Neuron (in vitro differentiated cells): ENCODE measurements at regions not wholly inside any gene's neighbourhood (a gene's known extent, or its start where the extent isn't known, plus 50 kb on each side); places are given as distances from the start of the nearest gene placed in this dataset.
"Not testable (repeated sequence)": the region's sequence is repeated elsewhere in the genome, so short reads cannot be mapped to it uniquely, and the experiment has no call there.

Experiments used
- H2AFZ ChIP-seq: one replicate; pipeline ENCODE4 v1.6.1; 2013; ENCODE audit warnings: low read depth, mild to moderate bottlenecking, inconsistent platforms, low read length, moderate library complexity
- H3K27me3 ChIP-seq: one replicate; pipeline ENCODE4 v1.6.1; 2013; ENCODE audit warnings: low read length; ENCODE audit not compliant: insufficient read depth
- H3K36me3 ChIP-seq: one replicate; pipeline ENCODE4 v1.6.1; 2013; ENCODE audit warnings: low read length; ENCODE audit not compliant: insufficient read depth
- H3K4me1 ChIP-seq: one replicate; pipeline ENCODE4 v1.6.1; 2013; ENCODE audit warnings: low read length; ENCODE audit not compliant: insufficient read depth
- H3K4me3 ChIP-seq: 2 replicates; pipeline ENCODE4 v1.5.1; 2013; ENCODE audit warnings: mild to moderate bottlenecking, low read length, moderate library complexity
- H3K9me3 ChIP-seq: one replicate; pipeline ENCODE4 v1.6.1; 2013; ENCODE audit warnings: low read length

- no peaks in the 10 kb centered on the region for H3K36me3 ChIP-seq
- no peaks in the 10 kb centered on the region for H3K4me1 ChIP-seq
- no peaks in the 10 kb centered on the region for H3K9me3 ChIP-seq
- no peak overlapping the region for H3K4me3 ChIP-seq
- no peaks in the 10 kb centered on the region for H3K27me3 ChIP-seq
- H2AFZ ChIP-seq: no peak overlapping the region
These were observed 85.4 kb upstream of the GBA3 start for GRCh38 chr4:22607382-22607781.

GRCh38 chr4:22609951-22610525, 82.7 kb upstream of the GBA3 start:
- H3K9me3 ChIP-seq, H3K36me3 ChIP-seq, H3K4me3 ChIP-seq, H3K27me3 ChIP-seq, H2AFZ ChIP-seq, H3K4me1 ChIP-seq: not testable (repeated sequence)

- no peaks in the 10 kb centered on the region for H3K36me3 ChIP-seq
- H2AFZ ChIP-seq: no peak overlapping the region
- H3K27me3 ChIP-seq: no peaks in the 10 kb centered on the region
- H3K9me3 ChIP-seq: no peaks in the 10 kb centered on the region
- H3K4me3 ChIP-seq: no peak overlapping the region
- H3K4me1 ChIP-seq: no peaks in the 10 kb centered on the region
These were observed 78.6 kb upstream of the GBA3 start for GRCh38 chr4:22614114-22614513.

- Histone ChIP-seq H3K9me3 (no peaks in the 10 kb centered on the region), H3K4me1 (no peaks in the 10 kb centered on the region), H2AFZ (no peak overlapping the region), H3K27me3 (no peaks in the 10 kb centered on the region), H3K36me3 (no peaks in the 10 kb centered on the region), H3K4me3 (no peak overlapping the region)
These were observed 76.2 kb upstream of the GBA3 start for GRCh38 chr4:22616516-22616915.

- H3K4me3 ChIP-seq, H3K36me3 ChIP-seq, H3K9me3 ChIP-seq, H2AFZ ChIP-seq, H3K4me1 ChIP-seq, H3K27me3 ChIP-seq: not testable (repeated sequence)
These were observed 72.6 kb upstream of the GBA3 start for GRCh38 chr4:22620144-22620543.

- not testable (repeated sequence) for H3K36me3 ChIP-seq, H3K27me3 ChIP-seq, H3K4me3 ChIP-seq, H2AFZ ChIP-seq, H3K9me3 ChIP-seq
- peaks cover 11% of the 10 kb centered on the region for H3K4me1 ChIP-seq
These were observed 70.8 kb upstream of the GBA3 start for GRCh38 chr4:22621970-22622369.

GRCh38 chr4:22624002-22624401, 68.7 kb upstream of the GBA3 start:
- H3K4me1 ChIP-seq: peaks cover 11% of the 10 kb centered on the region
- H3K9me3 ChIP-seq, H3K4me3 ChIP-seq, H2AFZ ChIP-seq, H3K27me3 ChIP-seq, H3K36me3 ChIP-seq: not testable (repeated sequence)

- Histone ChIP-seq H3K27me3 (no peaks in the 10 kb centered on the region), H3K9me3 (no peaks in the 10 kb centered on the region), H3K36me3 (no peaks in the 10 kb centered on the region), H3K4me3 (no peak overlapping the region), H2AFZ (peak overlapping the region; percentile 82), H3K4me1 (peaks cover 11% of the 10 kb centered on the region)
These were observed 67.4 kb upstream of the GBA3 start for GRCh38 chr4:22625311-22625710.

- peaks cover 11% of the 10 kb centered on the region for H3K4me1 ChIP-seq
- H3K4me3 ChIP-seq, H2AFZ ChIP-seq, H3K9me3 ChIP-seq, H3K27me3 ChIP-seq, H3K36me3 ChIP-seq: not testable (repeated sequence)
These were observed 64.9 kb upstream of the GBA3 start for GRCh38 chr4:22627851-22628250.

GRCh38 chr4:22630161-22630975, 62.4 kb upstream of the GBA3 start:
- not testable (repeated sequence) for H3K9me3 ChIP-seq, H3K4me1 ChIP-seq, H3K27me3 ChIP-seq, H2AFZ ChIP-seq, H3K36me3 ChIP-seq, H3K4me3 ChIP-seq

GRCh38 chr4:22631167-22631566, 61.6 kb upstream of the GBA3 start:
- H3K9me3 ChIP-seq, H2AFZ ChIP-seq, H3K27me3 ChIP-seq, H3K4me1 ChIP-seq, H3K4me3 ChIP-seq, H3K36me3 ChIP-seq: not testable (repeated sequence)

- Histone ChIP-seq H3K36me3 (no peaks in the 10 kb centered on the region), H3K4me1 (no peaks in the 10 kb centered on the region), H3K9me3 (no peaks in the 10 kb centered on the region), H3K27me3 (no peaks in the 10 kb centered on the region), H3K4me3 (no peak overlapping the region), H2AFZ (no peak overlapping the region)
These were observed 58.1 kb upstream of the GBA3 start for GRCh38 chr4:22634541-22635181.

- not testable (repeated sequence) for H3K4me1 ChIP-seq
These were observed 57.6 kb upstream of the GBA3 start for GRCh38 chr4:22635182-22635549.

More at GRCh38 chr4:22635182-22635549, 57.6 kb upstream of the GBA3 start:
- not testable (repeated sequence) for H3K27me3 ChIP-seq, H3K4me3 ChIP-seq, H3K9me3 ChIP-seq, H3K36me3 ChIP-seq, H2AFZ ChIP-seq
